ENCODE measurements at regions not wholly inside any gene's neighbourhood (a gene's known extent, or its start where the extent isn't known, plus 50 kb on each side); places are given as distances from the start of the nearest gene placed in this dataset.

DNA sequence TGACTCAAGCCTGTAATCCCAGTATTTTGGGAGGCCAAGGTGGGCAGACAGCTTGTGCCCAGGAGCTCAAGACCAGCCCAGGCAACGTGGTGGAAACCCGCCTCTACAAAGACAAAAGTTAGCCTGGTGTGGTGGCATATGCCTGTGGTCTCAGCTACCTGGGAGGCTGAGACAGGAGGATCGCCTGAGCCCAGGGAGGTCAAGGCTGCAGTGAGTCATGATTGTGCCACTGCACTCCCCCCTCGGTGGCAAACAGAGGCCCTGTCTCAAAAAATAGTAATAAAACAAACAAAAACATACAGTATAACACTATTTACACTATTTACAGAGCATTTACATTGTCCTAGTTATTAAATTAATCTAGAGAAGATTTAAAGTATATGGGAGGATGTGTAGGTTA, 56.0 kb upstream of the PIM1 start:
- ATAC-seq: no peak
- no peak overlapping the region for H2AFZ ChIP-seq (ENCODE audit: low read depth, low read length, poor library complexity, severe bottlenecking)
- no peaks in the 10 kb centered on the region for H3K27me3 ChIP-seq (ENCODE audit: insufficient read depth, low read length)
- H3K9me2 ChIP-seq (ENCODE audit: insufficient read depth): no peaks in the 10 kb centered on the region
- H3K4me2 ChIP-seq (ENCODE audit: low read length): no peak overlapping the region
- peaks cover 0 to 3% of the 10 kb centered on the region in 2 experiments; a peak in 2 of 4 replicates for H3K4me1 ChIP-seq (ENCODE audit: control insufficient read depth in 1 of 2, insufficient read depth in 2 of 2, low read length in 2 of 2)
- ChIA-PET CTCF (no interaction called here), RAD21 (ENCODE audit: low non-redundant PET in 1 of 2, low total read pairs in 2 of 2, uncharacterized antibody in 2 of 2, unreplicated experiment in 2 of 2) (no interaction called here), POLR2A (no interaction called here)
- H3K79me2 ChIP-seq (ENCODE audit: insufficient read depth, low read length): no peaks in the 10 kb centered on the region
- H3K9ac ChIP-seq (ENCODE audit: low read length): no peak overlapping the region
- no peak for DNase-seq (ENCODE audit: low read depth, low spot score)
- no peak overlapping the region for H3K4me3 ChIP-seq (replicated peaks in 1 of 2; ENCODE audit: low read depth in 1 of 2, low read length in 2 of 2)
- no peak overlapping the region for H3K27ac ChIP-seq (ENCODE audit: low read depth, low read length)
- intact Hi-C loops (cut with micrococcal nuclease): no loop called here
- no TSS peak for BruUV-seq (replicated peaks)
- H3K9me3 ChIP-seq (ENCODE audit: control insufficient read depth in 1 of 2, insufficient read depth in 1 of 2, low read depth in 1 of 2, low read length in 2 of 2): no peaks in the 10 kb centered on the region
- TF ChIP-seq ELF1 (IDR thresholded peaks at IDR 0.05; ENCODE audit: borderline replicate concordance, low read depth): no peak
- no peak for TF ChIP-seq JUND (IDR thresholded peaks at IDR 0.05)
- no peak for TF ChIP-seq EZH2phosphoT487 (IDR thresholded peaks at IDR 0.05; ENCODE audit: borderline replicate concordance)
- TF ChIP-seq YY1 (IDR thresholded peaks at IDR 0.05; ENCODE audit: extremely low read depth, insufficient replicate concordance, low read depth, low read length): no peak
- TF ChIP-seq, protein P1, sequence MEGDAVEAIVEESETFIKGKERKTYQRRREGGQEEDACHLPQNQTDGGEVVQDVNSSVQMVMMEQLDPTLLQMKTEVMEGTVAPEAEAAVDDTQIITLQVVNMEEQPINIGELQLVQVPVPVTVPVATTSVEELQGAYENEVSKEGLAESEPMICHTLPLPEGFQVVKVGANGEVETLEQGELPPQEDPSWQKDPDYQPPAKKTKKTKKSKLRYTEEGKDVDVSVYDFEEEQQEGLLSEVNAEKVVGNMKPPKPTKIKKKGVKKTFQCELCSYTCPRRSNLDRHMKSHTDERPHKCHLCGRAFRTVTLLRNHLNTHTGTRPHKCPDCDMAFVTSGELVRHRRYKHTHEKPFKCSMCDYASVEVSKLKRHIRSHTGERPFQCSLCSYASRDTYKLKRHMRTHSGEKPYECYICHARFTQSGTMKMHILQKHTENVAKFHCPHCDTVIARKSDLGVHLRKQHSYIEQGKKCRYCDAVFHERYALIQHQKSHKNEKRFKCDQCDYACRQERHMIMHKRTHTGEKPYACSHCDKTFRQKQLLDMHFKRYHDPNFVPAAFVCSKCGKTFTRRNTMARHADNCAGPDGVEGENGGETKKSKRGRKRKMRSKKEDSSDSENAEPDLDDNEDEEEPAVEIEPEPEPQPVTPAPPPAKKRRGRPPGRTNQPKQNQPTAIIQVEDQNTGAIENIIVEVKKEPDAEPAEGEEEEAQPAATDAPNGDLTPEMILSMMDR (IDR thresholded peaks at IDR 0.05 in 2 of 3, conservative IDR thresholded peaks at IDR 0.05 in 1 of 3; ENCODE audit: borderline replicate concordance in 1 of 3, insufficient read depth in 1 of 3, low read depth in 2 of 3, low read length in 2 of 3): no peak
- TF ChIP-seq CBX3 (IDR thresholded peaks at IDR 0.05; ENCODE audit: low read depth): no peak
- no peak for TF ChIP-seq CEBPB (IDR thresholded peaks at IDR 0.05; ENCODE audit: low read depth)
- no peak for TF ChIP-seq POLR2AphosphoS5 (IDR thresholded peaks at IDR 0.05; ENCODE audit: low read depth, low read length)
- H4K20me1 ChIP-seq (ENCODE audit: insufficient read depth): no peaks in the 10 kb centered on the region
- no peaks in the 10 kb centered on the region for H3K36me3 ChIP-seq (ENCODE audit: control insufficient read depth in 1 of 2, insufficient read depth in 2 of 2, low read length in 2 of 2)

DNA sequence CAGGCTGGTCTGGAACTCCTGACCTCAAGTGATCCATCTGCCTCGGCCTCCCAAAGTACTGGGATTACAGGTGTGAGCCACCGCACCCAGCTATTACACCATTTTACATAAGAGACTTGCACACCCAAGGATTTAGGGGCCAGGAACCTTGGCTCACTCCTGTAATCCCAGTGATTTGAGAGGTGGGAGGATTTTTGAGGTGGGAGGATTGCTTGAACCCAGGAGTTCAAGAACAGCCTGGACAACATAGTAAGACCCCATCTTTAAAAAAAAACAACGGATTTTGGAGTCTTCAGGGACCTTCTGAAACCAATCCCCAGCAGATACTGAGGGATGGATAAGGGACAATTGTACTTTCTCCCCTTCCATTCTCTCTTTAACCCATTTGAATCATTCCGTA, 55.3 kb upstream of the PIM1 start:
- CTCF ChIA-PET: no interaction called here
- TF ChIP-seq SRF (IDR thresholded peaks at IDR 0.05; ENCODE audit: low read depth) (no peak), YY1 (IDR thresholded peaks at IDR 0.05; ENCODE audit: extremely low read depth, insufficient replicate concordance, low read depth, low read length) (no peak), EZH2 (IDR thresholded peaks at IDR 0.05) (no peak), ZFX (IDR thresholded peaks at IDR 0.05) (no peak), CEBPB (IDR thresholded peaks at IDR 0.05; ENCODE audit: low read depth) (no peak), RAD21 (IDR thresholded peaks at IDR 0.05; ENCODE audit: low read depth) (no peak)
- TF ChIP-seq, protein P2, sequence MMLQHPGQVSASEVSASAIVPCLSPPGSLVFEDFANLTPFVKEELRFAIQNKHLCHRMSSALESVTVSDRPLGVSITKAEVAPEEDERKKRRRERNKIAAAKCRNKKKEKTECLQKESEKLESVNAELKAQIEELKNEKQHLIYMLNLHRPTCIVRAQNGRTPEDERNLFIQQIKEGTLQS (IDR thresholded peaks at IDR 0.05): no peak
- TF ChIP-seq, protein P1 (IDR thresholded peaks at IDR 0.05 in 2 of 3, conservative IDR thresholded peaks at IDR 0.05 in 1 of 3; ENCODE audit: borderline replicate concordance in 1 of 3, insufficient read depth in 1 of 3, low read depth in 2 of 3, low read length in 2 of 3): no peak

More for the DNA sequence above, 55.3 kb upstream of the PIM1 start:
- intact Hi-C loops (cut with micrococcal nuclease): no loop called here
- ChIA-PET POLR2A (interaction anchor here (0.9 kb wide), 1 partner anchor 62 kb away, joined by 3 read pairs; no protein-coding TSS in a partner anchor), RAD21 (ENCODE audit: low non-redundant PET in 1 of 2, low total read pairs in 2 of 2, uncharacterized antibody in 2 of 2, unreplicated experiment in 2 of 2) (no interaction called here)
- Histone ChIP-seq H2AFZ (ENCODE audit: low read depth, low read length, poor library complexity, severe bottlenecking) (no peak overlapping the region), H3K27ac (ENCODE audit: low read depth, low read length) (no peak overlapping the region), H3K9me3 (ENCODE audit: control insufficient read depth in 1 of 2, insufficient read depth in 1 of 2, low read depth in 1 of 2, low read length in 2 of 2) (no peaks in the 10 kb centered on the region), H4K20me1 (ENCODE audit: insufficient read depth) (no peaks in the 10 kb centered on the region), H3K4me2 (ENCODE audit: low read length) (no peak overlapping the region), H3K36me3 (ENCODE audit: control insufficient read depth in 1 of 2, insufficient read depth in 2 of 2, low read length in 2 of 2) (no peaks in the 10 kb centered on the region), H3K27me3 (ENCODE audit: insufficient read depth, low read length) (no peaks in the 10 kb centered on the region), H3K79me2 (ENCODE audit: insufficient read depth, low read length) (no peaks in the 10 kb centered on the region), H3K4me3 (replicated peaks in 1 of 2; ENCODE audit: low read depth in 1 of 2, low read length in 2 of 2) (no peak overlapping the region), H3K9ac (ENCODE audit: low read length) (no peak overlapping the region), H3K4me1 (ENCODE audit: control insufficient read depth in 1 of 2, insufficient read depth in 2 of 2, low read length in 2 of 2) (peaks cover 0 to 3% of the 10 kb centered on the region in 2 experiments; a peak in 2 of 4 replicates), H3K9me2 (ENCODE audit: insufficient read depth) (no peaks in the 10 kb centered on the region)
- ATAC-seq (no peak), DNase-seq (ENCODE audit: low read depth, low spot score) (no peak)
- no TSS peak for BruUV-seq (replicated peaks)
